AG04450 (cell line): ENCODE measurements at regions not wholly inside any gene's neighbourhood (a gene's known extent, or its start where the extent isn't known, plus 50 kb on each side); places are given as distances from the start of the nearest gene placed in this dataset.

Source experiments
- CTCF ChIA-PET: fragments of 300-600, 350-600 bp; formaldehyde crosslinking; extraction: SDS; loops from one replicate; lab custom pipeline; 2022; ENCODE audit warnings: antibody characterized with exemption, inconsistent platforms; lab: Charles Lee
- POLR2A ChIA-PET: fragments of 350-600 bp; formaldehyde crosslinking; extraction: SDS; loops from one replicate; lab custom pipeline; 2021; ENCODE audit warnings: antibody characterized with exemption, inconsistent platforms; lab: Yijun Ruan, JAX
- DNase-seq: peaks from one replicate; pipeline ENCODE4 v3.0.0-alpha.2; 2011; ENCODE audit warnings: low read depth, low spot score
- H3K27ac ChIP-seq: one replicate; pipeline ENCODE4 v1.5.1; 2012; ENCODE audit warnings: low read depth, low read length, control low read depth
- H3K27me3 ChIP-seq: one replicate; pipeline ENCODE4 v1.6.0; 2012; ENCODE audit warnings: low read length; ENCODE audit not compliant: control insufficient read depth, insufficient read depth
- H3K4me3 ChIP-seq: 2 replicates; pipeline ENCODE4 v1.5.1; 2011; ENCODE audit warnings: mild to moderate bottlenecking, low read depth, low read length, control low read depth
- H3K9me3 ChIP-seq: 2 replicates; pipeline ENCODE4 v1.5.1; 2012; ENCODE audit warnings: low read length; ENCODE audit not compliant: control insufficient read depth, insufficient read depth
- TF ChIP-seq, protein P1 (sequence below): IDR thresholded peaks from 2 replicates; pipeline ENCODE4 v1.5.1; 2011; ENCODE audit warnings: low read depth, low read length, control low read depth, inconsistent platforms

DNA sequence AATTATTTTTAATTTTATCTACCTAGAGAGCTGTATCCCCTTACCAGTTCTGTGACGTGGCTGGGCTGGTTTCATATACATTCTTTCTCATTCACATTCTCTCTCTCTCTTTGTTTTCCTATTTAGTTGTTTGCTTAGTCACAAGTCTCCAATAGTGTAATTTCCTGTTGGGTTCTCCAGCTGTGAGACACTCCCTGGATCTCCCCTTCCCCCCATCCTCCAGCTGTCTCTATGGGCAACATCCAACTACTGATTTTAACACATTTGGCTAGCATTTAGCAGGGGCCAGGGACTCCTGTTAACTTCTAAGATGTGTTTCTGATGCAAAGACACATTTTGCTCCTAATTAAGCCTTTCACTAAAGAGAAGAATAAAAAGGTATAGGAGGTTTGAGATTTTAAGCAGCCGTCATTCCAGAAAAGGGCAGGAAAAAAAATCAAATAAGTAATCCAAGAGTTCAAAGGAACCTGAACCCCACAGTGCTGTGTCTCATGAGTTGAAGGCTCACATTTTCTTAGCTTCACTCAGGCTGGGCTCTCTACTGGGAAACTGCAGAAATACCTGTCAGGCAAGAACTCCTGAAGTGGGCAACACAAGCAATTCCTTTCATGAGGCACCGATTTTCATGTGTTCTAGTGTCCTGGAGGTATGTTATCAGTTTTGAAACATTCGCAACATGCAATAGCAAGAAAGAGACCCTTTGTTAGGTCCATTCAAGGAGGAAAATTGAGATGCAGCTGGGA lies 198.7 kb upstream of the C9orf72 start:
- no peak for DNase-seq
- Histone ChIP-seq H3K27me3 (no peaks in the 10 kb centered on the region), H3K27ac (no peak overlapping the region), H3K9me3 (no peaks in the 10 kb centered on the region), H3K4me3 (no peak overlapping the region)
- CTCF ChIA-PET, result no interaction called here
- POLR2A ChIA-PET, result no interaction called here
- TF ChIP-seq, protein P1, sequence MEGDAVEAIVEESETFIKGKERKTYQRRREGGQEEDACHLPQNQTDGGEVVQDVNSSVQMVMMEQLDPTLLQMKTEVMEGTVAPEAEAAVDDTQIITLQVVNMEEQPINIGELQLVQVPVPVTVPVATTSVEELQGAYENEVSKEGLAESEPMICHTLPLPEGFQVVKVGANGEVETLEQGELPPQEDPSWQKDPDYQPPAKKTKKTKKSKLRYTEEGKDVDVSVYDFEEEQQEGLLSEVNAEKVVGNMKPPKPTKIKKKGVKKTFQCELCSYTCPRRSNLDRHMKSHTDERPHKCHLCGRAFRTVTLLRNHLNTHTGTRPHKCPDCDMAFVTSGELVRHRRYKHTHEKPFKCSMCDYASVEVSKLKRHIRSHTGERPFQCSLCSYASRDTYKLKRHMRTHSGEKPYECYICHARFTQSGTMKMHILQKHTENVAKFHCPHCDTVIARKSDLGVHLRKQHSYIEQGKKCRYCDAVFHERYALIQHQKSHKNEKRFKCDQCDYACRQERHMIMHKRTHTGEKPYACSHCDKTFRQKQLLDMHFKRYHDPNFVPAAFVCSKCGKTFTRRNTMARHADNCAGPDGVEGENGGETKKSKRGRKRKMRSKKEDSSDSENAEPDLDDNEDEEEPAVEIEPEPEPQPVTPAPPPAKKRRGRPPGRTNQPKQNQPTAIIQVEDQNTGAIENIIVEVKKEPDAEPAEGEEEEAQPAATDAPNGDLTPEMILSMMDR, result no peak

DNA sequence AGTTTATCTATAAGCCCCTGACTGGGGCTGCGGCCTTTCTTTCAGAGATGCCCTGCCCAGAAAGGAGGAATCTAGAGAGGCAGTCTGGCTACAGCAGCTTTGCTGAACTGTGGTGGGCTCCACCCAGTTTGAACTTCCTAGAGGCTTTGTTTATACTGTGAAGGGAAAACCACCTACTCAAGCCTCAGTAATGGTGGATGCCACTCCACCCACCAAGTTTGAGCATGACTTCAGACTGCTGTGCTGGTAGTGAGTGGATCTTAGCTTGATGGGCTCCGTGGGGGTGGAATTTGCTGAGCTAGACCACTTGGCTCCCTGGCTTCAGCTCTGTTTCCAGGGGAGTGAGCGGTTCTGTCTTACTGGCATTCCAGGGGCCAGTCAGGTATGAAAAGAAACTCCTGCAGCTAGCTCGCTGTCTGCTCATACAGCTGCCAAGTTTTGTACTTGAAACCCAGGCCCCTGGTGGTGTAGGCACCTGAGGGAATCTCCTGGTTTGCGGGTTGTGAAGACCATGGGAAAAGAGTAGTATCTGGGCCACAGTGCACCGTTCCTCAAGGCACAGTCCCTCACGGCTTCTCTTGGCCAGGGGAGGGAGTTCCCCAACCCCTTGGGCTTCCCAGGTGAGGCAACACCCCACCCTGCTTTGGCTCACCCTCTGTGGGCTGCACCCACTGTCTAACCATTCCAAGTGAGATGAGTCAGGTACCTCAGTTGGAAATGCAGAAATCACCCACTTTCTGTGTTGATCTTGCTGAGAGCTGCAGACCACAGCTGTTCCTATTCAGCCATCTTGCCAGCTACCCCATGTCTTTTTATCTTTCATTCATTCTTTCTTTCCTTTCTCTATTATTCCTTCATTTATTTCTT lies 211.8 kb upstream of the C9orf72 start:
- Histone ChIP-seq H3K4me3 (no peak overlapping the region), H3K9me3 (peaks cover 14% of the 10 kb centered on the region), H3K27me3 (no peaks in the 10 kb centered on the region), H3K27ac (no peak overlapping the region)
- POLR2A ChIA-PET, result no interaction called here
- TF ChIP-seq, protein P1, result no peak
- CTCF ChIA-PET, result no interaction called here
- DNase-seq, result no peak

DNA sequence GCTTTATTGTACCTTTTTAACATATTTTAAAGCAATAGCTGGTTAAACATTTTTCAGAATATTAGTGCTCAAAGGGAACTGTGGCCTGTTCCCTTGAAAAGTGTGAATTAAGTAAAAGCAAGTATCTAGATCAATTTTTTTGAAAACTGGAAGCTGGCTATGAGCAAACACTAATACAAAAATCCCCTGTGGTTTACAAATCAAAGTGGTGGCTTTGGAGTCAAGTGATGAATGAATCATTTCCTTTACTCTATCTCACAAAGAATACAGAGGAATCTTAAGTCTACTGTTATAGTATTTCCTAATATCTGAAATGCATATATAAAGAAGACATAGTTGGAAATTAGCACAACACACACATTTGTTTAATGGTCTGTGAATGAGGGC lies 212.4 kb upstream of the C9orf72 start:
- Histone ChIP-seq H3K27ac (no peak overlapping the region), H3K27me3 (no peaks in the 10 kb centered on the region), H3K9me3 (peaks cover 14% of the 10 kb centered on the region), H3K4me3 (no peak overlapping the region)
- TF ChIP-seq, protein P1, result no peak
- no peak for DNase-seq
- ChIA-PET POLR2A (no interaction called here), CTCF (no interaction called here)

DNA sequence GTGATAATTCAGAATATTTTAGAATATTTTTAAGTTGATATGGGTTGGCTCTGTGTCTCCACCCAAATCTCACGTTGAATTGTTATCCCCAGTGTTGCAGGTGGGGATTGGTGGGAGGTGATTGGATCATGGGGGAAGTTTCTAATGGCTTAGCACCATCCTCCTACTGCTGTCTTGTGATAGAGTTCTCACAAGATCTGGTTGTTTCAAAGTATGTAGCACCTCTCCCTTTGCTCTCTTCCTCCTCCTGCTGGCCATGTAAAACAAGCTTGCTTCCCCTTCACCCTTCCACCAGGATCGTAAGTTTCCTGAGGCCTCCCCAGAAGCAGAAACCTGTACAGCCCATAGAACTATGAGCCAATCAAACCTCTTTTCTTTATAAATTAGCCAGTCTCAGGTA lies 214.6 kb upstream of the C9orf72 start:
- CTCF ChIA-PET, result no interaction called here
- POLR2A ChIA-PET, result no interaction called here
- TF ChIP-seq, protein P1, result no peak
- Histone ChIP-seq H3K4me3 (no peak overlapping the region), H3K27ac (no peak overlapping the region), H3K27me3 (no peaks in the 10 kb centered on the region), H3K9me3 (peaks cover 14% of the 10 kb centered on the region)
- DNase-seq, result no peak

DNA sequence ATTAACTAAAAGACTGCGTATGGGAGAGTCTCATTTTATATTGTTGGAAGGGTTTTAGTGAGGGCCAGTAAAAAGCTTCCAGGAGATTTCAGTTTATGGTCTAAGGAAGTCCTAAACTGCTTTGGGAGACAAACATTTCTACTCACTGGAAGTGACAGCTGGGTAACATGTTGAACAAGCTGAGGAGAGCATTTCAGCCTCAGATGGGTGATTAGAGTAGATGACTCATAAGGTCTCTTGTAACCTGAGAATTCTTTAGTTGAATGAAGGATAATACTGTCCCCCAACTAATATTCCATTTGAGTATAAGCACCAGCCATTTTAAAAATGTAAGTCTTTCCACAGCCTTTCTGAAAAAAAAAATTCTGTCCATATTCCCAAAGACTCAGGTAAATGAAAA lies 218.0 kb upstream of the C9orf72 start:
- H3K27me3 ChIP-seq, result no peaks in the 10 kb centered on the region
- ChIA-PET CTCF (no interaction called here), POLR2A (no interaction called here)
- peaks cover 6% of the 10 kb centered on the region for H3K9me3 ChIP-seq
- TF ChIP-seq, protein P1, result no peak
- no peak for DNase-seq
- H3K4me3 ChIP-seq, result no peak overlapping the region
- H3K27ac ChIP-seq, result no peak overlapping the region
